ENCODE measurements at regions not wholly inside any gene's neighbourhood (a gene's known extent, or its start where the extent isn't known, plus 50 kb on each side); places are given as distances from the start of the nearest gene placed in this dataset.

GRCh38 chr11:95592471-95592870, 197.1 kb downstream of the FAM76B start:
- no peaks in the 10 kb centered on the region for H3K4me1 Mint-ChIP-seq (ENCODE audit: low read depth, unreplicated experiment)
- Histone ChIP-seq H3K4me3 (ENCODE audit: low read depth, low read length) (no peak overlapping the region), H3K27me3 (replicated peaks; ENCODE audit: control insufficient read depth, insufficient read depth, low read length) (no peaks in the 10 kb centered on the region; the same call in 1 of the 2 replicates), H3K9me3 (no peaks in the 10 kb centered on the region), H3K36me3 (ENCODE audit: control insufficient read depth, insufficient read depth, low read length) (no peaks in the 10 kb centered on the region), H3K4me1 (no peaks in the 10 kb centered on the region)
- peaks cover 11% of the 10 kb centered on the region for H3K27me3 Mint-ChIP-seq (ENCODE audit: insufficient read depth, unreplicated experiment)
- TF ChIP-seq, protein P1, sequence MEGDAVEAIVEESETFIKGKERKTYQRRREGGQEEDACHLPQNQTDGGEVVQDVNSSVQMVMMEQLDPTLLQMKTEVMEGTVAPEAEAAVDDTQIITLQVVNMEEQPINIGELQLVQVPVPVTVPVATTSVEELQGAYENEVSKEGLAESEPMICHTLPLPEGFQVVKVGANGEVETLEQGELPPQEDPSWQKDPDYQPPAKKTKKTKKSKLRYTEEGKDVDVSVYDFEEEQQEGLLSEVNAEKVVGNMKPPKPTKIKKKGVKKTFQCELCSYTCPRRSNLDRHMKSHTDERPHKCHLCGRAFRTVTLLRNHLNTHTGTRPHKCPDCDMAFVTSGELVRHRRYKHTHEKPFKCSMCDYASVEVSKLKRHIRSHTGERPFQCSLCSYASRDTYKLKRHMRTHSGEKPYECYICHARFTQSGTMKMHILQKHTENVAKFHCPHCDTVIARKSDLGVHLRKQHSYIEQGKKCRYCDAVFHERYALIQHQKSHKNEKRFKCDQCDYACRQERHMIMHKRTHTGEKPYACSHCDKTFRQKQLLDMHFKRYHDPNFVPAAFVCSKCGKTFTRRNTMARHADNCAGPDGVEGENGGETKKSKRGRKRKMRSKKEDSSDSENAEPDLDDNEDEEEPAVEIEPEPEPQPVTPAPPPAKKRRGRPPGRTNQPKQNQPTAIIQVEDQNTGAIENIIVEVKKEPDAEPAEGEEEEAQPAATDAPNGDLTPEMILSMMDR (IDR thresholded peaks at IDR 0.05; ENCODE audit: insufficient read depth in 1 of 2, low read depth in 1 of 2, low read length in 1 of 2, severe bottlenecking in 1 of 2, unreplicated experiment in 1 of 2) = no peak
- no peak overlapping the region for H3K27ac Mint-ChIP-seq (ENCODE audit: unreplicated experiment)
- H3K36me3 Mint-ChIP-seq (ENCODE audit: insufficient read depth, unreplicated experiment) = no peaks in the 10 kb centered on the region
- H3K4me3 Mint-ChIP-seq (ENCODE audit: unreplicated experiment) = no peak overlapping the region
- no peaks in the 10 kb centered on the region for H3K9me3 Mint-ChIP-seq (ENCODE audit: unreplicated experiment)
- ChIA-PET POLR2A (no interaction called here), CTCF (no interaction called here)
- intact Hi-C loops (cut with micrococcal nuclease; ENCODE audit: unreplicated experiment) = loop anchor here (5.0 kb wide), 1 partner anchor 440 kb away; no protein-coding TSS in a partner anchor
- BruUV-seq (replicated peaks) = no TSS peak
- no peak for DNase-seq

- Mint-ChIP-seq H3K4me3 (ENCODE audit: unreplicated experiment) (no peak overlapping the region), H3K9me3 (ENCODE audit: unreplicated experiment) (no peaks in the 10 kb centered on the region), H3K27ac (ENCODE audit: unreplicated experiment) (no peak overlapping the region), H3K4me1 (ENCODE audit: low read depth, unreplicated experiment) (no peaks in the 10 kb centered on the region), H3K27me3 (ENCODE audit: insufficient read depth, unreplicated experiment) (peaks cover 11% of the 10 kb centered on the region), H3K36me3 (ENCODE audit: insufficient read depth, unreplicated experiment) (no peaks in the 10 kb centered on the region)
- no peak overlapping the region for H3K4me3 ChIP-seq (ENCODE audit: low read depth, low read length)
- no TSS peak for BruUV-seq (replicated peaks)
- no peaks in the 10 kb centered on the region for H3K9me3 ChIP-seq
- TF ChIP-seq, protein P1 (IDR thresholded peaks at IDR 0.05; ENCODE audit: insufficient read depth in 1 of 2, low read depth in 1 of 2, low read length in 1 of 2, severe bottlenecking in 1 of 2, unreplicated experiment in 1 of 2) = no peak
- ChIA-PET CTCF (interaction anchor here (0.5 kb wide), 1 partner anchor 608 kb away, joined by 4 read pairs; no protein-coding TSS in a partner anchor), POLR2A (no interaction called here)
- no peak for DNase-seq
- intact Hi-C loops (cut with micrococcal nuclease; ENCODE audit: unreplicated experiment) = loop anchor here (5.0 kb wide), 1 partner anchor 438 kb away; no protein-coding TSS in a partner anchor
- no peaks in the 10 kb centered on the region for H3K36me3 ChIP-seq (ENCODE audit: control insufficient read depth, insufficient read depth, low read length)
- no peaks in the 10 kb centered on the region for H3K4me1 ChIP-seq
- no peaks in the 10 kb centered on the region; the same call in 1 of the 2 replicates for H3K27me3 ChIP-seq (replicated peaks; ENCODE audit: control insufficient read depth, insufficient read depth, low read length)
These were observed 199.5 kb downstream of the FAM76B start for GRCh38 chr11:95589893-95590612.

DNA sequence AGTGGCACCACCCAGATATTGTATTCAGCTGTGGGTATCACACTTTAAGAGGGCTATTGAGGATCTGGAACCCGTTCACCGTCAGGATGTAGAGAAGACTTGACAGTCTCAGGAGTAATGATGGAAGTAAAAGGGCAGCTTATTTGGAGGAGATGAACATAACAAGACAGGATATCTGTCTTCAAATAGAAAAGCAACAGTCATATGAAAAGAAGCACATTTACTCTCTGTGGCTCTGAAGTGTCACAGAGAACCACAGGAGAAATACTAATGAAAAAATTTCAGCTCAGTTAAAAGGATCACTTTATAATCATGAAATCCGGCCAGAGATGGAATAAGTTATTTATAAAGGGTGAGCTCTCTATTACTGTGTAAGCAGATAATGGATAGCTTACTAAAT, 200.8 kb downstream of the FAM76B start:
- CTCF ChIA-PET = no interaction called here
- Histone ChIP-seq H3K9me3 (no peaks in the 10 kb centered on the region), H3K4me3 (ENCODE audit: low read depth, low read length) (no peak overlapping the region), H3K4me1 (no peaks in the 10 kb centered on the region), H3K36me3 (ENCODE audit: control insufficient read depth, insufficient read depth, low read length) (no peaks in the 10 kb centered on the region), H3K27me3 (replicated peaks; ENCODE audit: control insufficient read depth, insufficient read depth, low read length) (no peaks in the 10 kb centered on the region; the same call in 1 of the 2 replicates)
- TF ChIP-seq, protein P1 (IDR thresholded peaks at IDR 0.05; ENCODE audit: insufficient read depth in 1 of 2, low read depth in 1 of 2, low read length in 1 of 2, severe bottlenecking in 1 of 2, unreplicated experiment in 1 of 2) = no peak
- Mint-ChIP-seq H3K9me3 (ENCODE audit: unreplicated experiment) (no peaks in the 10 kb centered on the region), H3K27me3 (ENCODE audit: insufficient read depth, unreplicated experiment) (peaks cover 7% of the 10 kb centered on the region), H3K4me1 (ENCODE audit: low read depth, unreplicated experiment) (no peaks in the 10 kb centered on the region), H3K27ac (ENCODE audit: unreplicated experiment) (no peak overlapping the region), H3K4me3 (ENCODE audit: unreplicated experiment) (no peak overlapping the region), H3K36me3 (ENCODE audit: insufficient read depth, unreplicated experiment) (no peaks in the 10 kb centered on the region)
- DNase-seq = no peak
- POLR2A ChIA-PET = no interaction called here
- BruUV-seq (replicated peaks) = no TSS peak
- intact Hi-C loops (cut with micrococcal nuclease; ENCODE audit: unreplicated experiment) = no loop called here

Data from Caco-2 (cell line).